CD4-positive, alpha-beta T cell (primary cell): ENCODE measurements at regions not wholly inside any gene's neighbourhood (a gene's known extent, or its start where the extent isn't known, plus 50 kb on each side); places are given as distances from the start of the nearest gene placed in this dataset.

Source experiments
- ATAC-seq: fragments of 200-7000 bp; cut with Tn5 transposase; one replicate; pipeline ENCODE4 v1.10.0; 2022; ENCODE audit warnings: mild to moderate bottlenecking; ENCODE audit not compliant: poor library complexity
- CTCF ChIA-PET: fragments of 350-600 bp; sonication (Branson Sonifier 250); formaldehyde crosslinking; loops from one replicate; lab custom pipeline; 2021; ENCODE audit warnings: antibody characterized with exemption, inconsistent platforms; lab: Charles Lee
- POLR2A ChIA-PET: fragments of 350-600 bp; sonication (Branson Sonifier 250); formaldehyde crosslinking; loops from one replicate; lab custom pipeline; 2021; ENCODE audit warnings: antibody characterized with exemption, inconsistent platforms; lab: Charles Lee
- DNase-seq, 14 experiments: peaks; one replicate each; pipeline ENCODE4 v3.0.0-alpha.2; 2013 to 2020; ENCODE audit warnings: mixed read lengths in 2 of 14
- H3K27ac ChIP-seq, 2 donors: one replicate each; pipeline versions ENCODE4 v1.5.1 to v1.7.0; 2013; ENCODE audit warnings: low read length in 2 of 2, low read depth in 1 of 2, mild to moderate bottlenecking in 1 of 2
- H3K27me3 ChIP-seq, 2 experiments: 1 replicate in 1 of 2; 2 replicates in 1 of 2; pipeline versions ENCODE4 v1.6.1 to v1.7.0; 2013; ENCODE audit warnings: low read length in 2 of 2, control low read depth in 1 of 2, mild to moderate bottlenecking in 1 of 2, moderate library complexity in 1 of 2; ENCODE audit not compliant: insufficient read depth in 2 of 2, control insufficient read depth in 1 of 2
- H3K36me3 ChIP-seq: one replicate; pipeline ENCODE4 v1.6.1; 2013; ENCODE audit warnings: low read length, control low read depth; ENCODE audit not compliant: insufficient read depth
- H3K4me1 ChIP-seq: one replicate; pipeline ENCODE4 v1.6.1; 2013; ENCODE audit warnings: low read length, control low read depth; ENCODE audit not compliant: insufficient read depth
- H3K4me3 ChIP-seq: one replicate; pipeline ENCODE4 v1.5.1; 2013; ENCODE audit warnings: mild to moderate bottlenecking, low read length, moderate library complexity
- H3K9me3 ChIP-seq, 2 experiments: 1 replicate in 1 of 2; 2 replicates in 1 of 2; pipeline versions ENCODE4 v1.6.1 to v1.7.0; 2013; ENCODE audit warnings: low read length in 2 of 2, mild to moderate bottlenecking in 2 of 2, control low read depth in 1 of 2, moderate library complexity in 1 of 2; ENCODE audit not compliant: control insufficient read depth in 1 of 2, insufficient read depth in 1 of 2
- H3K27ac Mint-ChIP-seq: one replicate; pipeline ENCODE4 v1.8.0; 2020; ENCODE audit warnings: mixed read lengths
- H3K27me3 Mint-ChIP-seq: one replicate; pipeline ENCODE4 v1.8.0; 2021; ENCODE audit warnings: mixed read lengths
- H3K36me3 Mint-ChIP-seq: one replicate; pipeline ENCODE4 v1.8.0; 2021; ENCODE audit warnings: low read depth, mixed read lengths
- H3K4me1 Mint-ChIP-seq: one replicate; pipeline ENCODE4 v1.8.0; 2021; ENCODE audit warnings: low read depth, mixed read lengths
- H3K4me3 Mint-ChIP-seq: one replicate; pipeline ENCODE4 v1.8.0; 2020; ENCODE audit warnings: mild to moderate bottlenecking, mixed read lengths
- H3K9me3 Mint-ChIP-seq: one replicate; pipeline ENCODE4 v1.8.0; 2020; ENCODE audit warnings: mixed read lengths
- intact Hi-C, 2 experiments: fragments of 100-400 bp; cut with DNase I in 1 of 2; cut with micrococcal nuclease in 1 of 2; formaldehyde crosslinking; loops; one replicate each; pipeline versions ENCODE4 v1.15.1 to v1.9.0; 2023 to 2025; cut with DNase I, micrococcal nuclease
- TF ChIP-seq, protein P1 (sequence below): fragments of 200-600 bp; IDR thresholded peaks from one replicate; pipeline ENCODE4 v1.8.0; 2022; ENCODE audit warnings: antibody characterized with exemption, mild to moderate bottlenecking

DNA sequence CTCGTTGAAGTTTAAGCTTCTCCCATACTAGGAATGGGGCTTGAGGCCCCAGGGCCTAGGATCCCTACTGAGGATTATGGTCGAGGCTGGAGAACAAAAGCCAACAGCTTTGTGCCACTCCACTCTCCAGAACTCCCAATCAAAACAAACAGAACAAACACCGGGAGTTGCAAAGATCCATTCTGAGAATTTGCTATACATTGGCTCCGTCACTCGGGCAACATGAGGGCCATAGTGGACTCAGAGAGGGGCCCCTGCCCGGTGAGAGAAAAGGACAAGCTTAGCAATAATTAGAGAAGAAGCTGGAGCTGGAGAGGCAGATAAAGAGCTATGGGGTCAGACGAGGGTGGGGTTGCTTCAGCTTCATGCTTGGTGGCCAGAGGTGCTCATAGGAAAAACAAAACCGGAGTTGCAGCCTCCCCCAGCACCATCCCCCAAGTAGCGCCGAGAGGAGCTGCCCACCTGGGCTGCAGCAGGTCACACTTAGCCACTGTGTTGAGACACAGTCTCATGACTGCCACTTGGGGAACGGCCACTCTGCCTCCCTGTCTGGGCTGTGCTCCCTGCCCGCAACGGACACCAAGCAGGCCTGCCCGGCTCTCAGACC lies 142.3 kb upstream of the HAAO start:
- H3K36me3 ChIP-seq: no peaks in the 10 kb centered on the region

DNA sequence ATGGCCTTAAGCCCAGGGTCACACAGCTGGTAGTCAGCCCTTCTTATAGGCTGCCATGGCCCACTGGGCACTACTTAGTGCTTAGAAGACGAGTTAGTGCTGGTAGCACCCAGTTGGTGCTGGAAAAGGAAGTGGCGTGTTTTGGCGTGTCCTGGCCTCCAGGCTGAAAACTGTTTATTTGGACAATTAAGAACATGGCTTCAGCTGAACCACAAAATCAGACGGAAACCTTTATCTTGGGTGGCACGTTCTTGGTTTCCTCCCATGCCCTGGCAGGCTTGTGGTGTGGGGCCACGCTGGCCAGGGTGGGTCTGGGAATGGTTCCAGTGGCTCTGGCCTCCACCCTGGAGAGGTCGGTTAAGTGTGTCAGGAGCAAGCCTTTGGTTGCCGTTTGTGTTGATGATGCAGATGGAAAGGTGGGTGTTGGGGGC lies 141.5 kb upstream of the HAAO start:
- Histone ChIP-seq H3K9me3 (no peaks in the 10 kb centered on the region), H3K27me3 (no peaks in the 10 kb centered on the region), H3K4me1 (no peaks in the 10 kb centered on the region), H3K36me3 (no peaks in the 10 kb centered on the region), H3K27ac (no peak overlapping the region), H3K4me3 (no peak overlapping the region)
- DNase-seq (no peak), ATAC-seq (no peak)
- Mint-ChIP-seq H3K4me1 (no peaks in the 10 kb centered on the region), H3K4me3 (no peak overlapping the region), H3K27me3 (no peaks in the 10 kb centered on the region), H3K27ac (no peak overlapping the region), H3K9me3 (no peaks in the 10 kb centered on the region), H3K36me3 (no peaks in the 10 kb centered on the region)
- intact Hi-C loops: no loop called here
- TF ChIP-seq, protein P1, sequence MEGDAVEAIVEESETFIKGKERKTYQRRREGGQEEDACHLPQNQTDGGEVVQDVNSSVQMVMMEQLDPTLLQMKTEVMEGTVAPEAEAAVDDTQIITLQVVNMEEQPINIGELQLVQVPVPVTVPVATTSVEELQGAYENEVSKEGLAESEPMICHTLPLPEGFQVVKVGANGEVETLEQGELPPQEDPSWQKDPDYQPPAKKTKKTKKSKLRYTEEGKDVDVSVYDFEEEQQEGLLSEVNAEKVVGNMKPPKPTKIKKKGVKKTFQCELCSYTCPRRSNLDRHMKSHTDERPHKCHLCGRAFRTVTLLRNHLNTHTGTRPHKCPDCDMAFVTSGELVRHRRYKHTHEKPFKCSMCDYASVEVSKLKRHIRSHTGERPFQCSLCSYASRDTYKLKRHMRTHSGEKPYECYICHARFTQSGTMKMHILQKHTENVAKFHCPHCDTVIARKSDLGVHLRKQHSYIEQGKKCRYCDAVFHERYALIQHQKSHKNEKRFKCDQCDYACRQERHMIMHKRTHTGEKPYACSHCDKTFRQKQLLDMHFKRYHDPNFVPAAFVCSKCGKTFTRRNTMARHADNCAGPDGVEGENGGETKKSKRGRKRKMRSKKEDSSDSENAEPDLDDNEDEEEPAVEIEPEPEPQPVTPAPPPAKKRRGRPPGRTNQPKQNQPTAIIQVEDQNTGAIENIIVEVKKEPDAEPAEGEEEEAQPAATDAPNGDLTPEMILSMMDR: no peak
- ChIA-PET CTCF (interaction anchor here (1.1 kb wide), 1 partner anchor 551 kb away, joined by 3 read pairs; no protein-coding TSS in a partner anchor), POLR2A (no interaction called here)

More for the DNA sequence above, 142.3 kb upstream of the HAAO start:
- Histone ChIP-seq H3K27ac (no peak overlapping the region), H3K9me3 (no peaks in the 10 kb centered on the region), H3K4me1 (no peaks in the 10 kb centered on the region), H3K27me3 (no peaks in the 10 kb centered on the region), H3K4me3 (no peak overlapping the region)
- Mint-ChIP-seq H3K4me3 (no peak overlapping the region), H3K27ac (no peak overlapping the region), H3K9me3 (no peaks in the 10 kb centered on the region), H3K36me3 (no peaks in the 10 kb centered on the region), H3K4me1 (no peaks in the 10 kb centered on the region), H3K27me3 (no peaks in the 10 kb centered on the region)
- intact Hi-C loops: no loop called here
- TF ChIP-seq, protein P1: no peak
- POLR2A ChIA-PET: no interaction called here
- CTCF ChIA-PET: interaction anchor here (1.1 kb wide), 1 partner anchor 550 kb away, joined by 3 read pairs; no protein-coding TSS in a partner anchor
- DNase-seq (no peak), ATAC-seq (no peak)

DNA sequence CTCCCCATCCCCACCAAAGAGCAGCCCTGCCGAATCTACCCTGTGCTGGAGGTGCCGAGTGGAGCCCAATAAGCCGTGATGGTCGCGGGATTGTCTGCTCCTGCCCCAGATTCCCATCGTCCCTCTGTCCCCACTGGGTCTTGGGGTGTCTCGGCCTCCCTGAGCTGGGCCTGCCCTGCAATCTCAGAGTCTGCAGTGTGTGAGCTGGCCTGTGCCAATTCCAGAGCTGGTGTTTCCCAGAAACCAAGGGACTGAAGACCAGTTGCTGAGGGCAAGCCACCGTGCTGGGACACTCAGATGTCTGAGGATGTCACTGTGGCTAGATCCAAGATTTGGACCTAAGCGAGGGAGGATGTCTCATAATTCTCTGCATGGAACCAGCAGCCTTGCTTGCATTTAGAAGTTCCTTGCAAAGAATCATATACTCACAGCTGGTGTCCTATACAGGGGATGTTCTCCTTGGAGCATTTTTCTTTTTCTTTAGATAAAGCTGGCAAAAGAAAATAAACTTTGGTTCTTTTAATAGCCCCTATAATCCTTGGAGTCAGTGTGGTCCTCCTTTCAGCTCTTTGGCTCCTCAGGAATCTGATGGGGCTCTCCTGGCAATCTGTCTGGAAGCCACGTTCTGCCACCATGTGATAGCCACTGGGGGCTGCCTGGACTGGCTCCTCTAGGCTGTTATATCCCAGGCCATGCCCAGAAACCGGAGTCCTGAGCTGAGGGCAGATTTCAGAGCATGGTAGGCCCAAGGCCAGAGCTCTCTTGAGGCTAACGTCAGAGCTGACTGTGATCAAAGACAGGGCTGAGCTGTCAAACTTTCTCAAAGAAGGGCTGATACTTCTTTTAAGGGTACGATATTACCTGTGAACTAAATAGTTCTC lies 140.1 kb upstream of the HAAO start:
- H3K9me3 ChIP-seq: no peaks in the 10 kb centered on the region
- no peak overlapping the region for H3K4me3 ChIP-seq
- ChIA-PET POLR2A (interaction anchor here (1.0 kb wide), 1 partner anchor 13 kb away, joined by 3 read pairs; no protein-coding TSS in a partner anchor), CTCF (no interaction called here)
- H3K27me3 ChIP-seq: no peaks in the 10 kb centered on the region
- H3K36me3 ChIP-seq: no peaks in the 10 kb centered on the region
- Mint-ChIP-seq H3K36me3 (no peaks in the 10 kb centered on the region), H3K4me3 (no peak overlapping the region), H3K27ac (no peak overlapping the region), H3K27me3 (no peaks in the 10 kb centered on the region), H3K9me3 (no peaks in the 10 kb centered on the region), H3K4me1 (no peaks in the 10 kb centered on the region)
- no peaks in the 10 kb centered on the region for H3K4me1 ChIP-seq
- intact Hi-C loops: no loop called here
- H3K27ac ChIP-seq: no peak overlapping the region
- TF ChIP-seq, protein P1: no peak
- no peak for DNase-seq
- ATAC-seq: no peak
